Stomach (tissue), 8 donors: ENCODE measurements at regions not wholly inside any gene's neighbourhood (a gene's known extent, or its start where the extent isn't known, plus 50 kb on each side); places are given as distances from the start of the nearest gene placed in this dataset.

Experiments
- DNase-seq, 2 donors: peaks; one replicate each; pipeline versions ENCODE4 v3.0.0 to v3.0.0-alpha.2; 2013 to 2019
- H3K27ac ChIP-seq, 5 donors: fragments of 200-600 bp in 4 of 5; sonication (generic) in 4 of 5; one replicate each; pipeline ENCODE4 v1.5.1; 2013 to 2019; ENCODE audit warnings: mild to moderate bottlenecking in 1 of 5, moderate library complexity in 1 of 5
- H3K27me3 ChIP-seq, 3 donors: fragments of 200-600 bp; sonication (generic); one replicate each; pipeline ENCODE4 v1.5.1; 2017 to 2019; ENCODE audit warnings: mixed run types in 1 of 3
- H3K36me3 ChIP-seq, 4 donors: fragments of 200-600 bp; sonication (generic); 1 replicate in 3 of 4; 2 replicates in 1 of 4; pipeline ENCODE4 v1.5.1; 2016 to 2019
- H3K4me1 ChIP-seq, 4 donors: fragments of 200-600 bp; sonication (generic); one replicate each; pipeline ENCODE4 v1.5.1; 2016 to 2019
- H3K4me3 ChIP-seq, 4 donors: fragments of 200-600 bp; sonication (generic) in 3 of 4; one replicate each; pipeline ENCODE4 v1.5.1; 2016 to 2019; ENCODE audit warnings: mild to moderate bottlenecking in 1 of 4
- H3K9me3 ChIP-seq, 4 donors: fragments of 200-600 bp; sonication (generic); one replicate each; pipeline ENCODE4 v1.5.1; 2016 to 2019
- EP300 ChIP-seq: sonication (generic); formaldehyde crosslinking; IDR thresholded peaks from one replicate; pipeline ENCODE4 v1.6.1; 2017; ENCODE audit warnings: antibody characterized with exemption
- POLR2A ChIP-seq, 4 donors: fragments of 450-650 bp; IDR thresholded peaks; one replicate each; pipeline ENCODE4 v1.6.1; 2016; ENCODE audit warnings: antibody characterized with exemption in 4 of 4, control low read depth in 2 of 4, mild to moderate bottlenecking in 1 of 4, moderate library complexity in 1 of 4
- POLR2AphosphoS5 ChIP-seq, 3 donors: sonication (generic); formaldehyde crosslinking; IDR thresholded peaks; one replicate each; pipeline ENCODE4 v1.6.1; 2016; ENCODE audit warnings: antibody characterized with exemption in 3 of 3
- WGBS, 5 donors: extraction: QIAGEN DNeasy Blood & Tissue Kit in 3 of 5; methylation state at CpG; one replicate each; pipeline versions ENCODE4 v1.1.5 to v1.1.7; 2013 to 2018; 5-methylcytosine and 5-hydroxymethylcytosine counted together
- intact Hi-C: fragments of 100-400 bp; cut with DNase I; formaldehyde crosslinking; loops from one replicate; pipeline ENCODE4 v1.15.1; 2023; ENCODE audit warnings: low total_unique reads
- TF ChIP-seq, protein P1 (sequence below), 7 experiments: fragments of 450-650 bp in 4 of 7; fragments of 200-600 bp in 3 of 7; sonication (generic) in 3 of 7; IDR thresholded peaks; one replicate each; pipeline ENCODE4 v1.5.1; 2016 to 2019; ENCODE audit warnings: antibody characterized with exemption in 7 of 7, control low read depth in 2 of 7, mild to moderate bottlenecking in 1 of 7
- donor health status: healthy with polysubstance abuse.
- donor health status: Bipolar disorder and iron deficiency.
- donor health status: healthy.

- no peak for DNase-seq
- 71 to 82% (median 73%) methylated on average over 2 of the region's 2 CpGs for WGBS, 5 donors
- Histone ChIP-seq H3K9me3 (no peaks in the 10 kb centered on the region), H3K27ac (no peak overlapping the region), H3K36me3 (no peaks in the 10 kb centered on the region), H3K4me1 (peaks cover 0 to 3% (median 0%) of the 10 kb centered on the region in 4 donors), H3K27me3 (no peaks in the 10 kb centered on the region), H3K4me3 (no peak overlapping the region)
- TF ChIP-seq POLR2AphosphoS5 (IDR thresholded peaks at IDR 0.05) (no peak), POLR2A (IDR thresholded peaks at IDR 0.05) (no peak), EP300 (no peak)
- TF ChIP-seq, protein P1, sequence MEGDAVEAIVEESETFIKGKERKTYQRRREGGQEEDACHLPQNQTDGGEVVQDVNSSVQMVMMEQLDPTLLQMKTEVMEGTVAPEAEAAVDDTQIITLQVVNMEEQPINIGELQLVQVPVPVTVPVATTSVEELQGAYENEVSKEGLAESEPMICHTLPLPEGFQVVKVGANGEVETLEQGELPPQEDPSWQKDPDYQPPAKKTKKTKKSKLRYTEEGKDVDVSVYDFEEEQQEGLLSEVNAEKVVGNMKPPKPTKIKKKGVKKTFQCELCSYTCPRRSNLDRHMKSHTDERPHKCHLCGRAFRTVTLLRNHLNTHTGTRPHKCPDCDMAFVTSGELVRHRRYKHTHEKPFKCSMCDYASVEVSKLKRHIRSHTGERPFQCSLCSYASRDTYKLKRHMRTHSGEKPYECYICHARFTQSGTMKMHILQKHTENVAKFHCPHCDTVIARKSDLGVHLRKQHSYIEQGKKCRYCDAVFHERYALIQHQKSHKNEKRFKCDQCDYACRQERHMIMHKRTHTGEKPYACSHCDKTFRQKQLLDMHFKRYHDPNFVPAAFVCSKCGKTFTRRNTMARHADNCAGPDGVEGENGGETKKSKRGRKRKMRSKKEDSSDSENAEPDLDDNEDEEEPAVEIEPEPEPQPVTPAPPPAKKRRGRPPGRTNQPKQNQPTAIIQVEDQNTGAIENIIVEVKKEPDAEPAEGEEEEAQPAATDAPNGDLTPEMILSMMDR (IDR thresholded peaks at IDR 0.05) = no peak
- intact Hi-C loops = no loop called here
Measured at GRCh38 chr1:101102426-101103156, 77.0 kb upstream of the DPH5 start.

GRCh38 chr1:101101360-101101759 is 75.8 kb upstream of the DPH5 start:
- Histone ChIP-seq H3K27ac (no peak overlapping the region), H3K36me3 (no peaks in the 10 kb centered on the region), H3K9me3 (no peaks in the 10 kb centered on the region), H3K4me1 (peaks cover 0 to 3% (median 0%) of the 10 kb centered on the region in 4 donors), H3K27me3 (no peaks in the 10 kb centered on the region), H3K4me3 (no peak overlapping the region)
- no peak for DNase-seq
- 73 to 88% (median 80%) methylated on average over 2 of the region's 2 CpGs for WGBS, 5 donors
- TF ChIP-seq POLR2AphosphoS5 (IDR thresholded peaks at IDR 0.05) (no peak), EP300 (no peak), POLR2A (IDR thresholded peaks at IDR 0.05) (no peak)
- TF ChIP-seq, protein P1 (IDR thresholded peaks at IDR 0.05) = no peak
- intact Hi-C loops = no loop called here

- DNase-seq = no peak
- no peak overlapping the region for H3K27ac ChIP-seq
- H3K27me3 ChIP-seq = no peaks in the 10 kb centered on the region
- H3K4me1 ChIP-seq = peaks cover 0 to under 1% (median 0%) of the 10 kb centered on the region in 4 donors
- no peaks in the 10 kb centered on the region for H3K36me3 ChIP-seq
- no peak for TF ChIP-seq POLR2A (IDR thresholded peaks at IDR 0.05)
- TF ChIP-seq, protein P1 (IDR thresholded peaks at IDR 0.05) = no peak
- H3K9me3 ChIP-seq = no peaks in the 10 kb centered on the region
- H3K4me3 ChIP-seq = no peak overlapping the region
- 83 to 91% (median 89%) methylated on average over 3 of the region's 3 CpGs for WGBS, 5 donors
- intact Hi-C loops = no loop called here
Measured at GRCh38 chr1:101100674-101101073, 75.1 kb upstream of the DPH5 start.

DNA sequence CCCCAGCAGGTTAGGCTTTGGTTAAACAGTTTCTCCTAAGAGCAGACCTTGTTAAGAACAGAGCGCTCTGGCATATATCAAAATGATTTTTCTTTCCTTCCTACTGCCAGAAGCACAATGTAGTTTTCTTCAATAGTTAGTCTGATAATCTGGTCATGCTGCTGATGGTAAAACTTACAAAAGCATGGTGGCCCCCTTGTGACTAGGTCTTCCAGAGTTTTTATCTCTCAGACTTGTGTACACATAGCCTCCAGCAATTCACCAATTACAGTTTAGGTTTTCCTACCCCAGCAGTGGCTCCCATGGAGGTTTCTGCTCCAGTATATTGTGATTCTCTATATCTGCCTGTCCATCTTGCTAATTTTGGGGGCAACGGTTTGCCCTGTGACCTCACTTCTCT is 73.3 kb upstream of the DPH5 start:
- Histone ChIP-seq H3K36me3 (no peaks in the 10 kb centered on the region), H3K9me3 (no peaks in the 10 kb centered on the region), H3K4me1 (no peaks in the 10 kb centered on the region), H3K27ac (no peak overlapping the region), H3K4me3 (no peak overlapping the region), H3K27me3 (no peaks in the 10 kb centered on the region)
- no peak for DNase-seq
- intact Hi-C loops = no loop called here
- no peak for TF ChIP-seq EP300
- no peak for TF ChIP-seq POLR2A (IDR thresholded peaks at IDR 0.05)
- TF ChIP-seq POLR2AphosphoS5 (IDR thresholded peaks at IDR 0.05) = no peak
- TF ChIP-seq, protein P1 (IDR thresholded peaks at IDR 0.05) = no peak
- WGBS, 5 donors = 48 to 89% (median 78%) methylated on average over 2 of the region's 2 CpGs
